K562 (cell line): ENCODE measurements at regions not wholly inside any gene's neighbourhood (a gene's known extent, or its start where the extent isn't known, plus 50 kb on each side); places are given as distances from the start of the nearest gene placed in this dataset.

Experiments used
- ATAC-seq: fragments of 200-7000 bp; cut with Tn5 transposase; 3 replicates; pipeline ENCODE4 v1.9.1; 2020; ENCODE audit warnings: moderate library complexity
- BruUV-seq: library from RNA; stranded (reverse); fragments of 400-500 nt; replicated peaks from 2 replicates; lab custom pipeline; 2021; lab: Mats Ljungman, UMichigan
- CTCF ChIA-PET: fragments of 300-600 bp; formaldehyde crosslinking; extraction: SDS; loops from one replicate; lab custom pipeline; 2021; ENCODE audit warnings: low intra/inter-chr PET ratio; lab: Yijun Ruan, JAX
- POLR2A ChIA-PET: fragments of 300-600, 350-650 bp; sonication (Branson Sonifier 250); formaldehyde crosslinking; extraction: SDS; loops from one replicate; lab custom pipeline; 2021; ENCODE audit warnings: antibody characterized with exemption, inconsistent platforms; lab: Yijun Ruan, JAX
- DNase-seq, 4 experiments: peaks; one replicate each; pipeline versions ENCODE4 v3.0.0 to v3.0.0-alpha.2; 2011 to 2018; ENCODE audit warnings: low spot score in 3 of 4, mixed read lengths in 3 of 4; ENCODE audit errors: extremely low read depth in 1 of 4
- FAIRE-seq: peaks from 2 replicates; lab custom pipeline; 2011; peaks lifted over from hg19 to GRCh38; lab: Jason Lieb, UNC
- H2AFZ ChIP-seq: 2 replicates; pipeline ENCODE4 v1.6.0; 2011; ENCODE audit warnings: low read depth, low read length, control low read depth, inconsistent platforms
- H3K27ac ChIP-seq: fragments of 200-600 bp; 3 replicates; pipeline ENCODE4 v1.8.0; 2011; ENCODE audit warnings: low read depth, mild to moderate bottlenecking, control low read depth, inconsistent platforms, low read length, moderate library complexity, mixed read lengths; ENCODE audit errors: extremely low read depth
- H3K27me3 ChIP-seq, 2 experiments: fragments of 300-600 bp in 1 of 2; 2 replicates in 1 of 2; 3 replicates in 1 of 2; pipeline versions ENCODE4 v1.6.0 to v1.8.0; 2011; ENCODE audit warnings: inconsistent platforms in 2 of 2, low read length in 2 of 2, mild to moderate bottlenecking in 1 of 2, mixed read lengths in 1 of 2, moderate library complexity in 1 of 2; ENCODE audit not compliant: control insufficient read depth in 2 of 2, insufficient read depth in 2 of 2
- H3K36me3 ChIP-seq: fragments of 300-600 bp; 3 replicates; pipeline ENCODE4 v1.8.0; 2011; ENCODE audit warnings: mild to moderate bottlenecking, low read length, inconsistent platforms; ENCODE audit not compliant: control insufficient read depth, insufficient read depth
- H3K4me1 ChIP-seq, 2 experiments: fragments of 200-600 bp in 1 of 2; replicated peaks in 1 of 2; 2 replicates in 1 of 2; 3 replicates in 1 of 2; pipeline versions ENCODE4 v1.5.1 to v1.8.0; 2011; ENCODE audit warnings: inconsistent platforms in 2 of 2, low read length in 2 of 2, mild to moderate bottlenecking in 1 of 2, mixed read lengths in 1 of 2, moderate library complexity in 1 of 2; ENCODE audit not compliant: control insufficient read depth in 2 of 2, insufficient read depth in 2 of 2
- H3K4me2 ChIP-seq: 2 replicates; pipeline ENCODE4 v1.6.1; 2011; ENCODE audit warnings: low read length, control low read depth, inconsistent platforms, mixed read lengths; ENCODE audit not compliant: insufficient read depth
- H3K4me3 ChIP-seq: fragments of 200-600 bp; sonication (generic), shearing (Covaris generic); 2 replicates; pipeline ENCODE4 v1.5.1; 2016; ENCODE audit warnings: control low read depth, inconsistent platforms
- H3K79me2 ChIP-seq: fragments of 200-600 bp; 3 replicates; pipeline ENCODE4 v1.8.0; 2011; ENCODE audit warnings: low read length, inconsistent platforms; ENCODE audit not compliant: control insufficient read depth, insufficient read depth
- H3K9ac ChIP-seq, 2 experiments: 2 replicates each; pipeline versions ENCODE4 v1.6.0 to v1.6.1; 2011; ENCODE audit warnings: low read depth in 2 of 2, low read length in 2 of 2, control low read depth in 1 of 2, inconsistent platforms in 1 of 2, mild to moderate bottlenecking in 1 of 2, mixed read lengths in 1 of 2; ENCODE audit not compliant: insufficient read depth in 1 of 2
- H3K9me1 ChIP-seq: one replicate; pipeline ENCODE4 v1.6.0; 2011; ENCODE audit warnings: inconsistent platforms, mild to moderate bottlenecking, low read length, moderate library complexity; ENCODE audit not compliant: control insufficient read depth, insufficient read depth
- H3K9me3 ChIP-seq: replicated peaks from 2 replicates; pipeline ENCODE4 v1.5.1; 2011; ENCODE audit warnings: low read depth, low read length, inconsistent platforms; ENCODE audit not compliant: control insufficient read depth, insufficient read depth
- H4K20me1 ChIP-seq: replicated peaks from 2 replicates; pipeline ENCODE4 v1.6.1; 2011; ENCODE audit warnings: low read length, inconsistent platforms, mixed read lengths; ENCODE audit not compliant: control insufficient read depth, insufficient read depth
- BCLAF1 ChIP-seq, 2 experiments: fragments of 450-650 bp in 1 of 2; IDR thresholded peaks; 2 replicates each; pipeline ENCODE4 v1.6.1; 2011 to 2017; ENCODE audit warnings: low read depth in 2 of 2, antibody characterized with exemption in 1 of 2, borderline replicate concordance in 1 of 2, low read length in 1 of 2, mild to moderate bottlenecking in 1 of 2, mixed read lengths in 1 of 2; ENCODE audit not compliant: control insufficient read depth in 1 of 2
- C11orf30 ChIP-seq: fragments of 450-650 bp; IDR thresholded peaks from 2 replicates; pipeline ENCODE4 v1.6.1; 2016; ENCODE audit warnings: low read depth, mild to moderate bottlenecking
- MAFK ChIP-seq: IDR thresholded peaks from 2 replicates; pipeline ENCODE4 v1.6.1; 2011; ENCODE audit warnings: low read length, improper control_type of control experiment
- MCM5 ChIP-seq: fragments of 450-650 bp; IDR thresholded peaks from 2 replicates; pipeline ENCODE4 v1.6.1; 2016; ENCODE audit warnings: low read depth
- NBN ChIP-seq: fragments of 450-650 bp; IDR thresholded peaks from 2 replicates; pipeline ENCODE4 v1.6.1; 2016; ENCODE audit warnings: low read depth, mild to moderate bottlenecking
- NR2C2 ChIP-seq, 2 experiments: fragments of 200-800 bp in 1 of 2; sonication (Bioruptor generic) in 1 of 2; sonication (generic) in 1 of 2; formaldehyde crosslinking in 1 of 2; IDR thresholded peaks; 2 replicates each; pipeline versions ENCODE4 v1.6.1 to v1.8.0; 2016 to 2022; ENCODE audit warnings: mild to moderate bottlenecking in 1 of 2, missing compliant biosample characterization in 1 of 2, missing genetic modification characterization in 1 of 2, missing genetic modification reagents in 1 of 2
- SAFB ChIP-seq: fragments of 200-400 bp; formaldehyde crosslinking; IDR thresholded peaks from 2 replicates; pipeline ENCODE4 v1.6.1; 2017; ENCODE audit warnings: low read depth, low read length, borderline replicate concordance
- THRA ChIP-seq: fragments of 450-650 bp; IDR thresholded peaks from 2 replicates; pipeline ENCODE4 v1.6.1; 2017; ENCODE audit warnings: mild to moderate bottlenecking, moderate library complexity
- XRCC4 ChIP-seq: IDR thresholded peaks from one replicate; pipeline ENCODE4 v1.6.1; 2011; ENCODE audit not compliant: insufficient read depth, insufficient read length; ENCODE audit errors: extremely low read depth
- YY1 ChIP-seq, 3 experiments: IDR thresholded peaks; 2 replicates each; pipeline ENCODE4 v1.6.1; 2011; ENCODE audit warnings: low read length in 2 of 3, mild to moderate bottlenecking in 2 of 3, moderate library complexity in 2 of 3, borderline replicate concordance in 1 of 3, control low read depth in 1 of 3, low read depth in 1 of 3; ENCODE audit not compliant: insufficient read depth in 3 of 3, insufficient replicate concordance in 2 of 3, control insufficient read depth in 1 of 3, insufficient read length in 1 of 3; ENCODE audit errors: extremely low read depth in 1 of 3
- ZNF143 ChIP-seq: sonication (generic); formaldehyde crosslinking; IDR thresholded peaks from 2 replicates; pipeline ENCODE4 v1.9.0; 2022; ENCODE audit warnings: mild to moderate bottlenecking, missing genetic modification reagents
- ZNF586 ChIP-seq: fragments of 450-650 bp; formaldehyde crosslinking; conservative IDR thresholded peaks from 2 replicates; pipeline ENCODE4 v1.4.0; 2020; ENCODE audit warnings: mild to moderate bottlenecking, moderate library complexity
- ZNF830 ChIP-seq: fragments of 250-450 bp; sonication (Bioruptor Pico); IDR thresholded peaks from 2 replicates; pipeline ENCODE4 v1.5.0; 2021; ENCODE audit warnings: mild to moderate bottlenecking
- WGBS: fragments of 100-300 bp; shearing (Covaris generic); methylation state at CpG from one replicate; pipeline ENCODE4 v1.1.6; 2016; ENCODE audit warnings: low coverage, mixed read lengths; ENCODE audit not compliant: insufficient coverage; ENCODE audit errors: missing lambda C conversion rate; 5-methylcytosine and 5-hydroxymethylcytosine counted together
- in situ Hi-C: fragments of 300-500 bp; cut with MboI; formaldehyde crosslinking; loops from 4 replicates; pipeline ENCODE4 v1.15.0; 2018; ENCODE audit warnings: inconsistent platforms, mixed read lengths
- intact Hi-C: fragments of 100-400 bp; cut with micrococcal nuclease; formaldehyde crosslinking; loops from 2 replicates; pipeline ENCODE4 v1.14.2; 2022
- TF ChIP-seq, protein P1 (sequence below): fragments of 450-650 bp; IDR thresholded peaks from 2 replicates; pipeline ENCODE4 v1.6.1; 2016; ENCODE audit warnings: mild to moderate bottlenecking

DNA sequence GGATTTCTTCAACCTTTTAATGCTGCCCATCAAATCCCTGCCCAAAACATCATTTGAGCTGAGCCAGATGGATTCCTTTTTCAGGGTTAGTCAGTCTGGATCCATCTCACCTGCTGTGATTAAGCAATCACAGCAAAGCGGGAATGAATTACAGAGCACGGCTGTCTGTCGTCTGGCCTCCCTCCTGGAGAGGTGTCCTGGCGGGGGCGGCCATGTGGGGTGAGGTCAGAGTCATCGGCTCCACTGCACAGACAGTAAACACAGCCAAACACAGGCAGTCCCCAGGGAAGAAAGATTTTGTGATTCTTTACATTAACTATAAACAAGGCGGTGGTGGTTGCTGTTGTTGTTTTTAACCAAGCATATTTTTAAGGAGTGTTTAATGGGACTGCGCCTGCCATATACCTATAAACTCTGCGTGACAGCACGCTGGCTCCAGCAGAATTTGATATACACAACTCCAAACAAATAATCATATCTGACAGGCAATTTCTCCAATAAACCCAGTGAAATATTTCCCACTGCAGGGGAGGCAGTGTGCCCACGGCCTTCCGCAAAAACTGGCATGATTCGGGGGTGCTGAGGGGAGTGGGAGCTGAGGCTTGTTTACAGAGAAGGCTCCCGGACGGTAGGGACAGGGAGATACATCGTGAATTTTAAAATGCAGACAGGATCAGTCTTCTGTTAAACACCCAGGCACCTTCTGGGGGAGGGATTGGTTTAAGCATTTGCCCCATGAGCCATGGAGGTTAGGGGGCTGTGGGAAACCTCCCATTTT is 232.0 kb upstream of the PMEPA1 start:
- Histone ChIP-seq H3K4me1 (no peaks in the 10 kb centered on the region), H3K9me1 (no peaks in the 10 kb centered on the region), H2AFZ (no peak overlapping the region), H3K4me2 (no peak overlapping the region), H3K36me3 (no peaks in the 10 kb centered on the region), H3K9ac (no peak overlapping the region), H3K4me3 (no peak overlapping the region), H3K27me3 (peaks cover 10 to 39% of the 10 kb centered on the region in 2 experiments), H3K79me2 (no peaks in the 10 kb centered on the region), H3K9me3 (no peaks in the 10 kb centered on the region), H3K27ac (no peak overlapping the region), H4K20me1 (0 out of 2 replicates have a peak, but pooled peaks cover 3% of the 10 kb centered on the region)
- ATAC-seq (no peak), DNase-seq (no peak), FAIRE-seq (no peak)
- POLR2A ChIA-PET: interaction anchor here (0.6 kb wide), 1 partner anchor 10 kb away, joined by 3 read pairs; no protein-coding TSS in a partner anchor
- in situ Hi-C loops (no loop called here), intact Hi-C loops (no loop called here)
- WGBS: under 1% methylated on average over 16 of the region's 16 CpGs
- BruUV-seq: no TSS peak
- CTCF ChIA-PET: no interaction called here
- TF ChIP-seq XRCC4 (no peak), NR2C2 (CRISPR knock-in tag; IDR thresholded peaks at IDR 0.05) (no peak), NR2C2 (tag; IDR thresholded peaks at IDR 0.05) (no peak), ZNF830 (no peak), YY1 (IDR thresholded peaks at IDR 0.05; ENCODE audit: borderline replicate concordance in 1 of 3, control insufficient read depth in 1 of 3, extremely low read depth in 1 of 3, insufficient read depth in 3 of 3, insufficient read length in 1 of 3, insufficient replicate concordance in 2 of 3, low read depth in 1 of 3, low read length in 2 of 3) (no peak), MAFK (no peak), ZNF143 (CRISPR knock-in tag) (no peak), THRA (no peak), C11orf30 (no peak), ZNF586 (CRISPR knock-in tag) (no peak), NBN (no peak), SAFB (no peak), BCLAF1 (IDR thresholded peaks at IDR 0.05; ENCODE audit: borderline replicate concordance in 1 of 2, control insufficient read depth in 1 of 2, low read depth in 2 of 2, low read length in 1 of 2) (no peak), MCM5 (no peak)
- TF ChIP-seq, protein P1, sequence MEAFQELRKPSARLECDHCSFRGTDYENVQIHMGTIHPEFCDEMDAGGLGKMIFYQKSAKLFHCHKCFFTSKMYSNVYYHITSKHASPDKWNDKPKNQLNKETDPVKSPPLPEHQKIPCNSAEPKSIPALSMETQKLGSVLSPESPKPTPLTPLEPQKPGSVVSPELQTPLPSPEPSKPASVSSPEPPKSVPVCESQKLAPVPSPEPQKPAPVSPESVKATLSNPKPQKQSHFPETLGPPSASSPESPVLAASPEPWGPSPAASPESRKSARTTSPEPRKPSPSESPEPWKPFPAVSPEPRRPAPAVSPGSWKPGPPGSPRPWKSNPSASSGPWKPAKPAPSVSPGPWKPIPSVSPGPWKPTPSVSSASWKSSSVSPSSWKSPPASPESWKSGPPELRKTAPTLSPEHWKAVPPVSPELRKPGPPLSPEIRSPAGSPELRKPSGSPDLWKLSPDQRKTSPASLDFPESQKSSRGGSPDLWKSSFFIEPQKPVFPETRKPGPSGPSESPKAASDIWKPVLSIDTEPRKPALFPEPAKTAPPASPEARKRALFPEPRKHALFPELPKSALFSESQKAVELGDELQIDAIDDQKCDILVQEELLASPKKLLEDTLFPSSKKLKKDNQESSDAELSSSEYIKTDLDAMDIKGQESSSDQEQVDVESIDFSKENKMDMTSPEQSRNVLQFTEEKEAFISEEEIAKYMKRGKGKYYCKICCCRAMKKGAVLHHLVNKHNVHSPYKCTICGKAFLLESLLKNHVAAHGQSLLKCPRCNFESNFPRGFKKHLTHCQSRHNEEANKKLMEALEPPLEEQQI: no peak
